ENCODE measurements at regions not wholly inside any gene's neighbourhood (a gene's known extent, or its start where the extent isn't known, plus 50 kb on each side); places are given as distances from the start of the nearest gene placed in this dataset.

DNA sequence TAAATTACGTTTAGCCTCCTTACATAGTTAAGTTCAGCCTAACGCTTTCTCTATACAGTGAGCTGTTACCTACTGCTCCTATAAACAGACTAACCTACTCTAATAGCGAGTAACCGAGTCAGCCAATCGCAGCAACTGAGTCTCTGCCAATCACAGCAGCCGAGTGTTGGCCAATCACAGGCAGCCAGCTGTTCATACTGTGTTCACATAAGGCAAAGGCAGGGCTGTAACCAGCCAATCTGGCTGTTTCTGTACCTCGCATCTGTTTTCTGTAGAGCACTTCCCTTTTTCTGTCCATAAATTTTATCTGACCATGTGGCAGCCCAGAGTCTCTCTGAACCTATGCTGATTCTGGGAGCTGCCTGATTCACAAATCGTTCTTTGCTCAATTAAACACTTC, 263.9 kb upstream of the JARID2 start:
- TF ChIP-seq POLR2A (IDR thresholded peaks at IDR 0.05): no peak
- TF ChIP-seq, protein P1, sequence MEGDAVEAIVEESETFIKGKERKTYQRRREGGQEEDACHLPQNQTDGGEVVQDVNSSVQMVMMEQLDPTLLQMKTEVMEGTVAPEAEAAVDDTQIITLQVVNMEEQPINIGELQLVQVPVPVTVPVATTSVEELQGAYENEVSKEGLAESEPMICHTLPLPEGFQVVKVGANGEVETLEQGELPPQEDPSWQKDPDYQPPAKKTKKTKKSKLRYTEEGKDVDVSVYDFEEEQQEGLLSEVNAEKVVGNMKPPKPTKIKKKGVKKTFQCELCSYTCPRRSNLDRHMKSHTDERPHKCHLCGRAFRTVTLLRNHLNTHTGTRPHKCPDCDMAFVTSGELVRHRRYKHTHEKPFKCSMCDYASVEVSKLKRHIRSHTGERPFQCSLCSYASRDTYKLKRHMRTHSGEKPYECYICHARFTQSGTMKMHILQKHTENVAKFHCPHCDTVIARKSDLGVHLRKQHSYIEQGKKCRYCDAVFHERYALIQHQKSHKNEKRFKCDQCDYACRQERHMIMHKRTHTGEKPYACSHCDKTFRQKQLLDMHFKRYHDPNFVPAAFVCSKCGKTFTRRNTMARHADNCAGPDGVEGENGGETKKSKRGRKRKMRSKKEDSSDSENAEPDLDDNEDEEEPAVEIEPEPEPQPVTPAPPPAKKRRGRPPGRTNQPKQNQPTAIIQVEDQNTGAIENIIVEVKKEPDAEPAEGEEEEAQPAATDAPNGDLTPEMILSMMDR (IDR thresholded peaks at IDR 0.05): no peak
- TF ChIP-seq EP300 (IDR thresholded peaks at IDR 0.05): no peak
- TF ChIP-seq POLR2AphosphoS5 (IDR thresholded peaks at IDR 0.05): no peak

Data from sigmoid colon (tissue), 4 donors.